Ishikawa (cell line): ENCODE measurements at regions not wholly inside any gene's neighbourhood (a gene's known extent, or its start where the extent isn't known, plus 50 kb on each side); places are given as distances from the start of the nearest gene placed in this dataset.

Experiments
- CEBPB ChIP-seq: IDR thresholded peaks from 2 replicates; pipeline ENCODE4 v1.6.1; 2012
- CREB1 ChIP-seq: IDR thresholded peaks from 2 replicates; pipeline ENCODE4 v1.6.1; 2012; ENCODE audit warnings: low read depth
- EGR1 ChIP-seq: IDR thresholded peaks from 2 replicates; pipeline ENCODE4 v1.6.1; 2012
- EP300 ChIP-seq: IDR thresholded peaks from 2 replicates; pipeline ENCODE4 v1.6.1; 2012; ENCODE audit warnings: borderline replicate concordance
- FOXM1 ChIP-seq: IDR thresholded peaks from 2 replicates; pipeline ENCODE4 v1.6.1; 2012; ENCODE audit warnings: low read depth, borderline replicate concordance
- MAX ChIP-seq: IDR thresholded peaks from 2 replicates; pipeline ENCODE4 v1.6.1; 2012
- NFIC ChIP-seq: IDR thresholded peaks from 2 replicates; pipeline ENCODE4 v1.6.1; 2012
- RAD21 ChIP-seq: IDR thresholded peaks from 2 replicates; pipeline ENCODE4 v1.6.1; 2012; ENCODE audit warnings: low read depth
- TAF1 ChIP-seq: IDR thresholded peaks from 2 replicates; pipeline ENCODE4 v1.6.1; 2012; ENCODE audit warnings: low read depth, mild to moderate bottlenecking
- TCF12 ChIP-seq: IDR thresholded peaks from 2 replicates; pipeline ENCODE4 v1.6.1; 2012; ENCODE audit warnings: low read depth
- TEAD4 ChIP-seq: IDR thresholded peaks from 2 replicates; pipeline ENCODE4 v1.6.1; 2012
- USF1 ChIP-seq: IDR thresholded peaks from 2 replicates; pipeline ENCODE4 v1.6.1; 2012
- YY1 ChIP-seq: IDR thresholded peaks from 2 replicates; pipeline ENCODE4 v1.6.1; 2012; ENCODE audit warnings: low read depth
- ZBTB7A ChIP-seq: IDR thresholded peaks from 2 replicates; pipeline ENCODE4 v1.6.1; 2012; ENCODE audit warnings: low read depth
- TF ChIP-seq, protein P1 (sequence below): IDR thresholded peaks from 2 replicates; pipeline ENCODE4 v1.6.1; 2012; ENCODE audit warnings: low read depth, mild to moderate bottlenecking

DNA sequence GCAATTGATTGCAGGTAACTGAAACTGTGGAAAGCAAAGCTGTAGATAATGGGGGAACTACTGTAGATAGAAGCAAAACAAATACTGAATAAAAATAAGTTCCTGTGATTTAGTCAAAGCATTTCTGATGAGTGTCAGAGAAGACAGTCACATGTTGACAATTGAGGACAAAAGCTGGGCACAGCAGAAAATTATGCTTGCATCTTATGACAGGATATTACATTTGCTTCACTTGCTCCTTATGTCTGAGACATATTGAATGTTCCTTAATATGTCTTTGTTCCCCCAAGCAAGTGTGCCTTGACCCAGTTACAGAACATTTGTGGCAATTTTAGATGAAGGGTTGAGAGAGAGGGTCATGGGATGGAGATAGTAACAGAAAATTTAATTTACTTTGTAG lies 526.0 kb upstream of the B3GALT2 start:
- no peak for TF ChIP-seq YY1

GRCh38 chr1:193709607-193710006 lies 523.2 kb upstream of the B3GALT2 start:
- TF ChIP-seq TEAD4 (peak; percentile 23; the same call in 1 of the 2 replicates), NFIC (no peak), TAF1 (no peak), USF1 (peak; percentile 52), CEBPB (peak; percentile 78)

DNA sequence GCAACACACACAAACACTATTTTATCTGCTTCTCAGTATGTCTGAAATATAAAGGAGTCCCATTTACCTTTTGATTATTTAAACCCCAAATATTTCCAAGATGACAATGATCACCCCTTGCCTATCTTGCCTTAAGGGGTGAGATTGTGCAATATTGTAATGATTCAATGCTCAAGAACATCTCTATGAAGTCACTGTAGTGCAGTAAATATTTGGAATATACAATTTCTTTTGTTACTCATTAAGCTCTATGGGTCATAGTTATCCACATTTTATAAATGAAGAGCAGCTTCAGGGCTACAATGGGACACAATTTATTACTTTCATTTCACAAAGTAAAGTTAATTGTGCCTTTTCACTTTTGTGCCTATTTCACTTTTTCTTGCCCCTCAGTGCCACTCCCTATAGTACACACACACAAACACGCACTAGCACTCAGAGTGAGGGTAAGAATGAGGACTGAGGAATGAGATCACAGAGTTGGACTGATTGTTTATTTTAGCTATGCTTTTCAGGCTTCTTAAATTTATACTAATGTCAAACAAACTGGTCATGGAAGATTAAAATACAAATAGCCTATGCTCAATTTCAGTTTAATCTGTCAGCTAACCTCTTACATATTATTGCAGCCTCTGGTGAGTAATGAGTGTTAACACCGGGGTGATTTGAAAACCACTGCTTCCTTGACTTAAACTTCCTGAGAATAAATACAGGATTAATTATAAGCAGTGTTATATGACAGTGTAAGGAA lies 521.0 kb upstream of the B3GALT2 start:
- TF ChIP-seq CEBPB (0 out of 2 replicates have a peak, but pooled peaks have one; percentile 7), RAD21 (no peak)

DNA sequence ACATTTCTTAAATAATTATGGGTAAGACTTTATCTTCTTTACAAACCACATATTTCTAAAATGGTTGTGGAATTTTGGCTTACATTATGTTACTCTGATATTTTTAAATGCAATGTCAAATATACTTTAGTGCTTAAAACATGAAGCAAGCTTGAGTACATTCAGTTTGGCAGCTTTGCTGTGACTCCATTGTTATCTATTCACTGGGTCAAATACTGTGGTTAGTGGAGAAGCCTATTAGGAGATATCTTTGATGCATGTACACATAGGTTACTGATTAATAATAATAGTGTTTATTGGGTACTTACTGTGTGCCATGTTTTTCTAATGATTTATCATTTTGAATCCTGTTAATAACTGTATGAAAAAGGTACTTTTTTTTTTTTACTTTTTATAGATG lies 520.4 kb upstream of the B3GALT2 start:
- no peak for TF ChIP-seq EGR1
- no peak for TF ChIP-seq TCF12
- no peak for TF ChIP-seq USF1
- no peak for TF ChIP-seq FOXM1
- TF ChIP-seq, protein P1, sequence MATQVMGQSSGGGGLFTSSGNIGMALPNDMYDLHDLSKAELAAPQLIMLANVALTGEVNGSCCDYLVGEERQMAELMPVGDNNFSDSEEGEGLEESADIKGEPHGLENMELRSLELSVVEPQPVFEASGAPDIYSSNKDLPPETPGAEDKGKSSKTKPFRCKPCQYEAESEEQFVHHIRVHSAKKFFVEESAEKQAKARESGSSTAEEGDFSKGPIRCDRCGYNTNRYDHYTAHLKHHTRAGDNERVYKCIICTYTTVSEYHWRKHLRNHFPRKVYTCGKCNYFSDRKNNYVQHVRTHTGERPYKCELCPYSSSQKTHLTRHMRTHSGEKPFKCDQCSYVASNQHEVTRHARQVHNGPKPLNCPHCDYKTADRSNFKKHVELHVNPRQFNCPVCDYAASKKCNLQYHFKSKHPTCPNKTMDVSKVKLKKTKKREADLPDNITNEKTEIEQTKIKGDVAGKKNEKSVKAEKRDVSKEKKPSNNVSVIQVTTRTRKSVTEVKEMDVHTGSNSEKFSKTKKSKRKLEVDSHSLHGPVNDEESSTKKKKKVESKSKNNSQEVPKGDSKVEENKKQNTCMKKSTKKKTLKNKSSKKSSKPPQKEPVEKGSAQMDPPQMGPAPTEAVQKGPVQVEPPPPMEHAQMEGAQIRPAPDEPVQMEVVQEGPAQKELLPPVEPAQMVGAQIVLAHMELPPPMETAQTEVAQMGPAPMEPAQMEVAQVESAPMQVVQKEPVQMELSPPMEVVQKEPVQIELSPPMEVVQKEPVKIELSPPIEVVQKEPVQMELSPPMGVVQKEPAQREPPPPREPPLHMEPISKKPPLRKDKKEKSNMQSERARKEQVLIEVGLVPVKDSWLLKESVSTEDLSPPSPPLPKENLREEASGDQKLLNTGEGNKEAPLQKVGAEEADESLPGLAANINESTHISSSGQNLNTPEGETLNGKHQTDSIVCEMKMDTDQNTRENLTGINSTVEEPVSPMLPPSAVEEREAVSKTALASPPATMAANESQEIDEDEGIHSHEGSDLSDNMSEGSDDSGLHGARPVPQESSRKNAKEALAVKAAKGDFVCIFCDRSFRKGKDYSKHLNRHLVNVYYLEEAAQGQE = no peak

DNA sequence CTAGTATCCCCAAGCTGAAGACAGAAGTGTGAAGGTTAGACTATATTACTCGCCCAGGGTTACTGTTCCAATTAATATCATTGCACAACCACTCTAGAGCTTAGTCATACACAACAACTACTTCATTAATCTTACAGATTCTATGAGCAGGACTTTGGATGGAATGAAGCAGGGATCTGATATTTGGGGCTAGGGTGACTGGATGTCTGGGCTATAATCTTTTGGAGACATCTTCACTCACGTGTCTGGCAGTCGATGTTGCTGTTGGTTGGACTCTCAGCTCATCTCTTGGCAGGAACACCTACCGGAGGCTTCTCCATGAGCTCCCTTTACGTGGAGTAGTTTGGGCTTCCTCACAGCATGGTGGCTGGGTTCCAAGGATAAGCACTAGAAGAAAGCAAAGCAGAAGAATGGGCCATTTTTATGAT lies 519.2 kb upstream of the B3GALT2 start:
- TF ChIP-seq CEBPB (no peak), TEAD4 (no peak), TAF1 (no peak), FOXM1 (no peak), RAD21 (no peak), ZBTB7A (no peak), EGR1 (no peak), CREB1 (no peak), YY1 (no peak), EP300 (no peak), USF1 (no peak)
- TF ChIP-seq, protein P1 = no peak

DNA sequence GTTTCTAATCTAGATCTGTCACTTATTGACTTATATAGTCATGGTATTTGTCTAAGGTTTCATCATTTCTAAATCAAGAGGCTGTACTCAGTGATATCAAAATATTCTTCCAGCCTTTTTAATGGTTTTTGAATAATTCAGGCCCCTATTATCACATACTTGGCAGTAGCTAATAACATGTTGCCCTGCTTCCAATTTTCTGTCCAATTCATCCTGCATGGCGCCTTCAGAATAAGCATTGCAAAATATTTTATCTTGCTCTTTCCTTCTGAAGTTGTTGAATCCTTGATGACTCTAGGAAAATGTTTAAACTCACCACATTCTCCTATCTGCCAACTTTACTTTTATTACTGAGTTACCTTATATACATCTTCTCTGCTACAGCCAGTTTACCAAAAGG lies 517.2 kb upstream of the B3GALT2 start:
- no peak for TF ChIP-seq EP300

DNA sequence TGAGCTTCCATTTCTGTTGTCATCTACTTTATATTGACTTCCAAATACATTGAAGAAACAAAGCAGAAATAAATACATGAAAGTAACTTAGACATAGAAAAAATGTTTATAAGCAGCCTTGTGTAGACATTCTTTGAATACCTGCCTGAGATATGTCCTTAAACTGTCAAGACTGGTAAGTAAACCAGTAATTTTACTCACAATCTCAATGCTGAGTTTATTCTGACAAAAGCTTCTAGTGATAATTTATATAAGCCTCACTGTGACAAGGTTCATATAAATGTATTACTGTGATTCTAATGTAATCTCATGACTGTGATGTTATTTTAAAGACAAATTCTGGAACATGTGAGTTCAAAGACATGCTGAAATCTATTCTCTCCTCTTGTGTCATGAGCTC lies 516.7 kb upstream of the B3GALT2 start:
- TF ChIP-seq TEAD4 (no peak), NFIC (no peak), YY1 (no peak), USF1 (no peak), MAX (no peak), ZBTB7A (no peak), FOXM1 (no peak), RAD21 (no peak), EGR1 (no peak), TCF12 (no peak), CREB1 (no peak), CEBPB (no peak)
- TF ChIP-seq, protein P1 = no peak
